Aorta (tissue), 5 donors: ENCODE measurements at regions not wholly inside any gene's neighbourhood (a gene's known extent, or its start where the extent isn't known, plus 50 kb on each side); places are given as distances from the start of the nearest gene placed in this dataset.

Source experiments
- ATAC-seq: fragments of 200-7000 bp; cut with Tn5 transposase; one replicate; pipeline ENCODE4 v1.9.1; 2022; ENCODE audit warnings: moderate library complexity; ENCODE audit not compliant: low FRiP score
- DNase-seq, 2 donors: peaks; one replicate each; pipeline ENCODE4 v3.0.0-alpha.2; 2020
- H3K27ac ChIP-seq, 2 donors: one replicate each; pipeline ENCODE4 v1.5.1; 2013; ENCODE audit warnings: low read length in 2 of 2, mild to moderate bottlenecking in 2 of 2, moderate library complexity in 2 of 2, control low read depth in 1 of 2, inconsistent platforms in 1 of 2, low read depth in 1 of 2
- H3K27me3 ChIP-seq, 2 donors: one replicate each; pipeline ENCODE4 v1.6.1; 2013; ENCODE audit warnings: control low read depth in 1 of 2, low read length in 1 of 2, mild to moderate bottlenecking in 1 of 2, moderate library complexity in 1 of 2; ENCODE audit not compliant: insufficient read depth in 2 of 2, control insufficient read depth in 1 of 2
- H3K36me3 ChIP-seq, 2 donors: one replicate each; pipeline ENCODE4 v1.6.1; 2013; ENCODE audit warnings: control low read depth in 1 of 2, low read length in 1 of 2, mild to moderate bottlenecking in 1 of 2; ENCODE audit not compliant: insufficient read depth in 2 of 2, control insufficient read depth in 1 of 2
- H3K4me1 ChIP-seq, 2 donors: one replicate each; pipeline ENCODE4 v1.6.1; 2013; ENCODE audit warnings: low read length in 2 of 2, control low read depth in 1 of 2, mild to moderate bottlenecking in 1 of 2, moderate library complexity in 1 of 2; ENCODE audit not compliant: insufficient read depth in 2 of 2, control insufficient read depth in 1 of 2
- H3K4me3 ChIP-seq, 2 donors: one replicate each; pipeline ENCODE4 v1.5.1; 2013; ENCODE audit warnings: low read length in 2 of 2, control low read depth in 1 of 2, mild to moderate bottlenecking in 1 of 2
- H3K9me3 ChIP-seq: one replicate; pipeline ENCODE4 v1.6.1; 2013; ENCODE audit warnings: mild to moderate bottlenecking, low read length; ENCODE audit not compliant: control insufficient read depth
- WGBS, 2 donors: extraction: QIAGEN DNeasy Blood & Tissue Kit; methylation state at CpG; one replicate each; pipeline ENCODE4 v1.1.7; 2013; 5-methylcytosine and 5-hydroxymethylcytosine counted together
- intact Hi-C, 2 donors: fragments of 100-400 bp; cut with DNase I; formaldehyde crosslinking; loops; one replicate each; pipeline versions ENCODE4 v1.14.2 to v1.15.0; 2022
- donor health status: healthy with polysubstance abuse.
- donor health status: Bipolar disorder and iron deficiency.
- donor health status: DM: no; HTN: no; CAD: no.
- donor health status: DM: no; HTN: no; CAD: no.
- donor health status: DM: yes; HTN: yes; CAD: no.

GRCh38 chr1:2962061-2962460, 59.2 kb upstream of the ACTRT2 start:
- Histone ChIP-seq H3K4me1 (peaks cover 0 to 4% of the 10 kb centered on the region in 2 donors), H3K9me3 (no peaks in the 10 kb centered on the region), H3K27ac (no peak overlapping the region), H3K36me3 (no peaks in the 10 kb centered on the region), H3K27me3 (no peaks in the 10 kb centered on the region), H3K4me3 (no peak overlapping the region)
- ATAC-seq (no peak), DNase-seq (no peak)
- intact Hi-C loops, result no loop called here
- 80 to 88% methylated on average over 11 of the region's 11 CpGs for WGBS, 2 donors

DNA sequence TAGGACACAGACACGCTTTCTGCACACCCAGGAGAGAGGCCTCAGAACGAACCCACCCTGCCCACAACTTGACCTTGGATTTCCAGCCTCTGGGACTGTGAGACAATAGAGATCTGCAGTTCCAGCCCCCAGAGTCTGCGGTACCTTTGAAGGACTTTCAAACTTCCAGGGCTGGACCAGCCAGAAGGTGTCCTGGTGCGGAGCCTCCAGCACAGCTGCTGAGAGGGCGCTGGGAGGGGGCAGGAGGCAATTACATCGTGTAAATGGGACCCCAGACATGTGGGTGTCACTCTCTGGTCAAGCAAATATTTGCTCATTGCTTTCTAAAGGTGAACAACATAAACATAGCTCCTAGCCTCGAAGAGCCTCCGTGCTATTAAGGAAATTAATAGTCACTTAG, 58.7 kb upstream of the ACTRT2 start:
- intact Hi-C loops, result no loop called here
- WGBS, 2 donors, result 63 to 64% methylated on average over 8 of the region's 8 CpGs

DNA sequence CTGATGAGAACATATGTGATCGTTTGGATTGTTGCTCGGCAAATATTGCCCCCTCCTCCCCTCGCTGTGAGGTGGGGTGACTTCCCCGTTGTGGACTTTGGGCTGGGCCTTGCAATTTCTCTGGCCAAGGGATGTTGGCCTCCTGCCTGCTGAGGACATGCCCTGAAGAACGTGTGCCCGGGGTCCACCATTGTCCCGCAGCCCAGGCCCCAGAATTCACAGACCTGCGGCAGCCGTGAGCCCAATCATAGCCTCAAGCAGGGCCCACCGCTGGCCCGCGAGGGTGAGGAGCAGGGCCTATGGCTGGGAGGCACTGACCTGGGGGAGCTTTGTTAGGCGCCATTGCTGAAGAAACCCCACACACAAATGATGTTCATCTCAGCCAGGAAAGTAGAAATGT, 58.3 kb upstream of the ACTRT2 start:
- H3K4me3 ChIP-seq, result no peak overlapping the region
- no peaks in the 10 kb centered on the region for H3K36me3 ChIP-seq
- DNase-seq (peak; percentile 24 to 62), ATAC-seq (no peak)
- no peaks in the 10 kb centered on the region for H3K27me3 ChIP-seq
- no peak overlapping the region for H3K27ac ChIP-seq
- H3K9me3 ChIP-seq, result no peaks in the 10 kb centered on the region
- H3K4me1 ChIP-seq, result peaks cover 0 to 4% of the 10 kb centered on the region in 2 donors
- WGBS, 2 donors, result 29 to 38% methylated on average over 13 of the region's 13 CpGs
- intact Hi-C loops, result no loop called here

More for the DNA sequence above, 58.7 kb upstream of the ACTRT2 start:
- no peak overlapping the region for H3K27ac ChIP-seq
- peaks cover 0 to 4% of the 10 kb centered on the region in 2 donors for H3K4me1 ChIP-seq
- ATAC-seq, result no peak
- H3K27me3 ChIP-seq, result no peaks in the 10 kb centered on the region
- H3K4me3 ChIP-seq, result no peak overlapping the region
- DNase-seq, result peak in 1 of 2 donors; percentile 43
- H3K9me3 ChIP-seq, result no peaks in the 10 kb centered on the region
- H3K36me3 ChIP-seq, result no peaks in the 10 kb centered on the region

GRCh38 chr1:2965676-2966075, 55.6 kb upstream of the ACTRT2 start:
- peaks cover 0 to 4% of the 10 kb centered on the region in 2 donors for H3K4me1 ChIP-seq
- no peak for ATAC-seq
- WGBS, 2 donors, result 94 to 99% methylated on average over 4 of the region's 4 CpGs
- intact Hi-C loops, result no loop called here
- no peaks in the 10 kb centered on the region for H3K36me3 ChIP-seq
- no peaks in the 10 kb centered on the region for H3K27me3 ChIP-seq
- no peaks in the 10 kb centered on the region for H3K9me3 ChIP-seq
- no peak overlapping the region for H3K4me3 ChIP-seq
- DNase-seq, result no peak
- H3K27ac ChIP-seq, result no peak overlapping the region

DNA sequence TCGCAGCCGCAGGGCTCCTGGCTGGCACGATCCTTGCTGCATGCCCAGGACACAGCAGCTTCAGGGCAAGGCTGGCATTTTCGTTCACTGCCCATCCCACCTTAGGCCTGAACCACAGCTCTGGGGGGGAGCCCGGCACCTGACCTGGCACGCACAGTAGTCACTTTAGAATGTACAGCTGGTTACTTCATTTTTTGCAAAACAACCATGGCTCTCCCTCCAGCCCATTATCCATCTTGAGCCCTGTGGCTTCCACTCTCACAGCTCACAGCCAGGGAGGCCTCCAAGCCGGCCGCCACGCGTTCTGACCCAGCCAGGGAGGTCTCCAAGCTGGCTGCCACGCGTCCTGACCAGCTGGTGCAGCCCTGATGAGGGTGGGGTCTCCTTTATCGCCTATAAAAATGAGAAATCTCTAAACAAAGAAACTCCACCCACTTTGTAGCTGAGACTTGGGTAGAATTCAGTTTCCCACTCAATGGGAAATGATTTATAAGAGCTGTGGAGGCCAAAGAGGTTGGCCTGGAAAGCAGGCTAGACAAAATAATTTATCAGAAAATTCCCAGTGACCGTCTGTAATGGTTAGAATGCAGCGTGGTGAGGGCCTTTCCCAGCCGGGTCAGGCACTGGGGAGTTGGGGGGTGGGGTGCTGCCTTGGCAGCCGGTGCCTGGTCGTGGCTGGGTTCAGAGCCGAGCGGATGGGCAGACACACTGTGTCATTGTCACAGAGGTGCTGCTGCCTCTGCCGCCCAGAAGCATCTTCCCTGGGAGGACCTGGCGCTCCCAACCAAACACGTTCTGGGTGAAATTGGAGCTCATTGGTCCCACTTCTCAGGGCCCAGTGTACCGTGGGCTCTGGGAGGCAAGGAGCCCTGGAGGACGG, 54.6 kb upstream of the ACTRT2 start:
- peaks cover 0 to 4% of the 10 kb centered on the region in 2 donors for H3K4me1 ChIP-seq
- H3K9me3 ChIP-seq, result no peaks in the 10 kb centered on the region
- H3K27me3 ChIP-seq, result no peaks in the 10 kb centered on the region
- intact Hi-C loops, result no loop called here
- WGBS, 2 donors, result 15 to 25% methylated on average over 25 of the region's 25 CpGs
- no peak overlapping the region for H3K27ac ChIP-seq
- no peak overlapping the region for H3K4me3 ChIP-seq
- DNase-seq, result peak; percentile 53 to 75
- no peaks in the 10 kb centered on the region for H3K36me3 ChIP-seq
- ATAC-seq, result no peak

GRCh38 chr1:2967329-2967725, 53.9 kb upstream of the ACTRT2 start:
- 47 to 56% methylated on average over 15 of the region's 15 CpGs for WGBS, 2 donors
- ATAC-seq, result no peak
- H3K27ac ChIP-seq, result no peak overlapping the region
- no peaks in the 10 kb centered on the region for H3K27me3 ChIP-seq
- DNase-seq, result no peak
- intact Hi-C loops, result no loop called here
- H3K4me3 ChIP-seq, result no peak overlapping the region
- H3K36me3 ChIP-seq, result no peaks in the 10 kb centered on the region
- peaks cover 0 to 4% of the 10 kb centered on the region in 2 donors for H3K4me1 ChIP-seq
- H3K9me3 ChIP-seq, result no peaks in the 10 kb centered on the region

GRCh38 chr1:2967881-2968280, 53.4 kb upstream of the ACTRT2 start:
- H3K36me3 ChIP-seq, result no peaks in the 10 kb centered on the region
- H3K27me3 ChIP-seq, result no peaks in the 10 kb centered on the region
- intact Hi-C loops, result no loop called here
- no peak overlapping the region for H3K27ac ChIP-seq
- H3K4me3 ChIP-seq, result no peak overlapping the region
- DNase-seq, result peak in 1 of 2 donors; percentile 59
- H3K4me1 ChIP-seq, result peaks cover 0 to 4% of the 10 kb centered on the region in 2 donors
- no peak for ATAC-seq
- 69 to 75% methylated on average over 10 of the region's 10 CpGs for WGBS, 2 donors
- H3K9me3 ChIP-seq, result no peaks in the 10 kb centered on the region

DNA sequence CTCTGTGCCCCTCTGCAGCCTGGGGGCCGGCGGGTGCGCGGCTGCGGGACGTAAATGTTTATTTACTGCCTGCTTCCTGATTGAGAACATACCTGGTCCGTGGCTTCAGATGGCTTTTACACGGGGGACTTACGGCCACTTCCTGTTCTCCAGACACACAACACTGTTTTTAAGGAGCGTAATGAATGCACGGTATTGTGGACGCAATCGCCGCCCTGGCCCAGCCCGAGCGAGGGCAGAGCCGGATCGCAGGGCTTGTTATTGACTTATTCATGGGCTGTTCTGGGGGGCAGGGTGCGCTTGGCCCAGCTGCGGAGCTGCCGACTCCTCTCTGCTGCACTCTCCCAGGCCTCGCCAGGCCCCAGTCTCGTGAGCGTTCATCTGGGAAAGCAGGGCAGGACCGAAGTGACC, 52.8 kb upstream of the ACTRT2 start:
- no peak for ATAC-seq
- Histone ChIP-seq H3K27me3 (no peaks in the 10 kb centered on the region), H3K9me3 (no peaks in the 10 kb centered on the region), H3K36me3 (no peaks in the 10 kb centered on the region), H3K4me3 (no peak overlapping the region), H3K4me1 (no peaks in the 10 kb centered on the region), H3K27ac (no peak overlapping the region)
- WGBS, 2 donors, result 74 to 76% methylated on average over 25 of the region's 25 CpGs
- peak; percentile 12 to 55 for DNase-seq
- intact Hi-C loops, result no loop called here
